ENCODE measurements at regions not wholly inside any gene's neighbourhood (a gene's known extent, or its start where the extent isn't known, plus 50 kb on each side); places are given as distances from the start of the nearest gene placed in this dataset.

GRCh38 chr20:40291493-40292135 lies 397.4 kb downstream of the MAFB start:
- ChIA-PET POLR2A (no interaction called here), CTCF (no interaction called here)

GRCh38 chr20:40287683-40288082 lies 401.4 kb downstream of the MAFB start:
- DNase-seq, result no peak
- Histone ChIP-seq H3K9me3 (ENCODE audit: control extremely low read depth in 1 of 5, control insufficient read depth in 4 of 5, insufficient read depth in 2 of 5, low read depth in 1 of 5, low read length in 4 of 5) (no peaks in the 10 kb centered on the region), H3K36me3 (ENCODE audit: control insufficient read depth in 4 of 4, insufficient read depth in 4 of 4, low read length in 3 of 4) (no peaks in the 10 kb centered on the region), H3K27ac (ENCODE audit: insufficient read depth in 1 of 2, low read depth in 1 of 2, low read length in 2 of 2, poor library complexity in 1 of 2, severe bottlenecking in 2 of 2) (no peak overlapping the region), H3K27me3 (replicated peaks in 2 of 5; ENCODE audit: control insufficient read depth in 4 of 5, insufficient read depth in 5 of 5, low read length in 4 of 5) (peaks cover 0 to 5% (median 3%) of the 10 kb centered on the region in 5 experiments), H3K4me1 (ENCODE audit: control extremely low read depth in 1 of 4, control insufficient read depth in 4 of 4, insufficient read depth in 4 of 4, low read length in 3 of 4) (no peaks in the 10 kb centered on the region), H3K4me3 (ENCODE audit: control insufficient read depth in 1 of 7, extremely low read depth in 1 of 7, insufficient read depth in 4 of 7, low read depth in 2 of 7, low read length in 6 of 7) (no peak overlapping the region)
- CTCF ChIA-PET, result no interaction called here
- WGBS (ENCODE audit: insufficient coverage), result 80% methylated on average over 1 of the region's 2 CpGs
- POLR2A ChIA-PET, result no interaction called here

More at GRCh38 chr20:40291493-40292135, 397.4 kb downstream of the MAFB start:
- H3K27me3 ChIP-seq (replicated peaks in 2 of 5; ENCODE audit: control insufficient read depth in 4 of 5, insufficient read depth in 5 of 5, low read length in 4 of 5), result peaks cover 0 to 4% (median 2%) of the 10 kb centered on the region in 5 experiments
- no peak overlapping the region for H3K27ac ChIP-seq (ENCODE audit: insufficient read depth in 1 of 2, low read depth in 1 of 2, low read length in 2 of 2, poor library complexity in 1 of 2, severe bottlenecking in 2 of 2)
- no peaks in the 10 kb centered on the region for H3K36me3 ChIP-seq (ENCODE audit: control insufficient read depth in 4 of 4, insufficient read depth in 4 of 4, low read length in 3 of 4)
- no peak for DNase-seq
- no peaks in the 10 kb centered on the region for H3K4me1 ChIP-seq (ENCODE audit: control extremely low read depth in 1 of 4, control insufficient read depth in 4 of 4, insufficient read depth in 4 of 4, low read length in 3 of 4)
- 88% methylated on average over 1 of the region's 2 CpGs for WGBS (ENCODE audit: insufficient coverage)
- H3K9me3 ChIP-seq (ENCODE audit: control extremely low read depth in 1 of 5, control insufficient read depth in 4 of 5, insufficient read depth in 2 of 5, low read depth in 1 of 5, low read length in 4 of 5), result no peaks in the 10 kb centered on the region
- H3K4me3 ChIP-seq (ENCODE audit: control insufficient read depth in 1 of 7, extremely low read depth in 1 of 7, insufficient read depth in 4 of 7, low read depth in 2 of 7, low read length in 6 of 7), result no peak overlapping the region

GRCh38 chr20:40286975-40287531 lies 402.0 kb downstream of the MAFB start:
- H3K4me3 ChIP-seq (ENCODE audit: control insufficient read depth in 1 of 7, extremely low read depth in 1 of 7, insufficient read depth in 4 of 7, low read depth in 2 of 7, low read length in 6 of 7), result no peak overlapping the region
- no peaks in the 10 kb centered on the region for H3K4me1 ChIP-seq (ENCODE audit: control extremely low read depth in 1 of 4, control insufficient read depth in 4 of 4, insufficient read depth in 4 of 4, low read length in 3 of 4)
- WGBS (ENCODE audit: insufficient coverage), result 91% methylated on average over 10 of the region's 10 CpGs
- peaks cover 0 to 5% (median 3%) of the 10 kb centered on the region in 5 experiments for H3K27me3 ChIP-seq (replicated peaks in 2 of 5; ENCODE audit: control insufficient read depth in 4 of 5, insufficient read depth in 5 of 5, low read length in 4 of 5)
- H3K36me3 ChIP-seq (ENCODE audit: control insufficient read depth in 4 of 4, insufficient read depth in 4 of 4, low read length in 3 of 4), result no peaks in the 10 kb centered on the region
- H3K9me3 ChIP-seq (ENCODE audit: control extremely low read depth in 1 of 5, control insufficient read depth in 4 of 5, insufficient read depth in 2 of 5, low read depth in 1 of 5, low read length in 4 of 5), result no peaks in the 10 kb centered on the region
- no peak for DNase-seq
- ChIA-PET CTCF (no interaction called here), POLR2A (no interaction called here)
- H3K27ac ChIP-seq (ENCODE audit: insufficient read depth in 1 of 2, low read depth in 1 of 2, low read length in 2 of 2, poor library complexity in 1 of 2, severe bottlenecking in 2 of 2), result no peak overlapping the region

GRCh38 chr20:40284611-40285010 lies 404.4 kb downstream of the MAFB start:
- Histone ChIP-seq H3K9me3 (ENCODE audit: control extremely low read depth in 1 of 5, control insufficient read depth in 4 of 5, insufficient read depth in 2 of 5, low read depth in 1 of 5, low read length in 4 of 5) (no peaks in the 10 kb centered on the region), H3K36me3 (ENCODE audit: control insufficient read depth in 4 of 4, insufficient read depth in 4 of 4, low read length in 3 of 4) (no peaks in the 10 kb centered on the region), H3K27me3 (replicated peaks in 2 of 5; ENCODE audit: control insufficient read depth in 4 of 5, insufficient read depth in 5 of 5, low read length in 4 of 5) (peaks cover 0 to 3% (median 0%) of the 10 kb centered on the region in 5 experiments), H3K27ac (ENCODE audit: insufficient read depth in 1 of 2, low read depth in 1 of 2, low read length in 2 of 2, poor library complexity in 1 of 2, severe bottlenecking in 2 of 2) (no peak overlapping the region), H3K4me1 (ENCODE audit: control extremely low read depth in 1 of 4, control insufficient read depth in 4 of 4, insufficient read depth in 4 of 4, low read length in 3 of 4) (no peaks in the 10 kb centered on the region), H3K4me3 (ENCODE audit: control insufficient read depth in 1 of 7, extremely low read depth in 1 of 7, insufficient read depth in 4 of 7, low read depth in 2 of 7, low read length in 6 of 7) (no peak overlapping the region)
- POLR2A ChIA-PET, result no interaction called here
- no peak for DNase-seq
- 100% methylated on average over 1 of the region's 2 CpGs for WGBS (ENCODE audit: insufficient coverage)
- CTCF ChIA-PET, result no interaction called here

GRCh38 chr20:40283689-40284088 lies 405.3 kb downstream of the MAFB start:
- H3K4me1 ChIP-seq (ENCODE audit: control extremely low read depth in 1 of 4, control insufficient read depth in 4 of 4, insufficient read depth in 4 of 4, low read length in 3 of 4), result peaks cover 0 to 9% (median 0%) of the 10 kb centered on the region in 4 experiments
- no peak overlapping the region for H3K4me3 ChIP-seq (ENCODE audit: control insufficient read depth in 1 of 7, extremely low read depth in 1 of 7, insufficient read depth in 4 of 7, low read depth in 2 of 7, low read length in 6 of 7)
- DNase-seq, result no peak
- H3K27ac ChIP-seq (ENCODE audit: insufficient read depth in 1 of 2, low read depth in 1 of 2, low read length in 2 of 2, poor library complexity in 1 of 2, severe bottlenecking in 2 of 2), result no peak overlapping the region
- no peaks in the 10 kb centered on the region for H3K9me3 ChIP-seq (ENCODE audit: control extremely low read depth in 1 of 5, control insufficient read depth in 4 of 5, insufficient read depth in 2 of 5, low read depth in 1 of 5, low read length in 4 of 5)
- WGBS (ENCODE audit: insufficient coverage), result 60% methylated on average over 1 of the region's 1 CpG
- CTCF ChIA-PET, result no interaction called here
- H3K36me3 ChIP-seq (ENCODE audit: control insufficient read depth in 4 of 4, insufficient read depth in 4 of 4, low read length in 3 of 4), result no peaks in the 10 kb centered on the region
- POLR2A ChIA-PET, result no interaction called here
- H3K27me3 ChIP-seq (replicated peaks in 2 of 5; ENCODE audit: control insufficient read depth in 4 of 5, insufficient read depth in 5 of 5, low read length in 4 of 5), result peaks cover 0 to 3% (median 0%) of the 10 kb centered on the region in 5 experiments

- Histone ChIP-seq H3K36me3 (ENCODE audit: control insufficient read depth in 4 of 4, insufficient read depth in 4 of 4, low read length in 3 of 4) (no peaks in the 10 kb centered on the region), H3K4me1 (ENCODE audit: control extremely low read depth in 1 of 4, control insufficient read depth in 4 of 4, insufficient read depth in 4 of 4, low read length in 3 of 4) (peaks cover 0 to 9% (median 0%) of the 10 kb centered on the region in 4 experiments), H3K4me3 (ENCODE audit: control insufficient read depth in 1 of 7, extremely low read depth in 1 of 7, insufficient read depth in 4 of 7, low read depth in 2 of 7, low read length in 6 of 7) (no peak overlapping the region), H3K27ac (ENCODE audit: insufficient read depth in 1 of 2, low read depth in 1 of 2, low read length in 2 of 2, poor library complexity in 1 of 2, severe bottlenecking in 2 of 2) (no peak overlapping the region), H3K9me3 (ENCODE audit: control extremely low read depth in 1 of 5, control insufficient read depth in 4 of 5, insufficient read depth in 2 of 5, low read depth in 1 of 5, low read length in 4 of 5) (no peaks in the 10 kb centered on the region), H3K27me3 (replicated peaks in 2 of 5; ENCODE audit: control insufficient read depth in 4 of 5, insufficient read depth in 5 of 5, low read length in 4 of 5) (peaks cover 0 to 3% (median 0%) of the 10 kb centered on the region in 5 experiments)
- ChIA-PET POLR2A (no interaction called here), CTCF (no interaction called here)
- 100% methylated on average over 2 of the region's 2 CpGs for WGBS (ENCODE audit: insufficient coverage)
- DNase-seq, result no peak
These were observed 406.1 kb downstream of the MAFB start for GRCh38 chr20:40282941-40283340.

GRCh38 chr20:40282541-40282940 lies 406.5 kb downstream of the MAFB start:
- Histone ChIP-seq H3K27ac (ENCODE audit: insufficient read depth in 1 of 2, low read depth in 1 of 2, low read length in 2 of 2, poor library complexity in 1 of 2, severe bottlenecking in 2 of 2) (no peak overlapping the region), H3K27me3 (replicated peaks in 2 of 5; ENCODE audit: control insufficient read depth in 4 of 5, insufficient read depth in 5 of 5, low read length in 4 of 5) (peaks cover 0 to 3% (median 0%) of the 10 kb centered on the region in 5 experiments), H3K4me3 (ENCODE audit: control insufficient read depth in 1 of 7, extremely low read depth in 1 of 7, insufficient read depth in 4 of 7, low read depth in 2 of 7, low read length in 6 of 7) (no peak overlapping the region), H3K4me1 (ENCODE audit: control extremely low read depth in 1 of 4, control insufficient read depth in 4 of 4, insufficient read depth in 4 of 4, low read length in 3 of 4) (peaks cover 0 to 9% (median 0%) of the 10 kb centered on the region in 4 experiments), H3K36me3 (ENCODE audit: control insufficient read depth in 4 of 4, insufficient read depth in 4 of 4, low read length in 3 of 4) (no peaks in the 10 kb centered on the region), H3K9me3 (ENCODE audit: control extremely low read depth in 1 of 5, control insufficient read depth in 4 of 5, insufficient read depth in 2 of 5, low read depth in 1 of 5, low read length in 4 of 5) (no peaks in the 10 kb centered on the region)
- no peak for DNase-seq
- POLR2A ChIA-PET, result no interaction called here
- CTCF ChIA-PET, result no interaction called here
- 100% methylated on average over 1 of the region's 2 CpGs for whole genome bisulfite sequencing (ENCODE audit: insufficient coverage)

All from common myeloid progenitor, CD34-positive (primary cell).